Kidney epithelial cell (primary cell): ENCODE measurements at regions not wholly inside any gene's neighbourhood (a gene's known extent, or its start where the extent isn't known, plus 50 kb on each side); places are given as distances from the start of the nearest gene placed in this dataset.

Source experiments
- DNase-seq: peaks from one replicate; pipeline ENCODE4 v3.0.0-alpha.2; 2010; ENCODE audit warnings: low read depth
- H3K27me3 ChIP-seq: 2 replicates; pipeline ENCODE4 v1.6.0; 2011; ENCODE audit warnings: low read length; ENCODE audit not compliant: control insufficient read depth, insufficient read depth
- H3K36me3 ChIP-seq: 2 replicates; pipeline ENCODE4 v1.5.1; 2011; ENCODE audit warnings: low read length; ENCODE audit not compliant: control insufficient read depth, insufficient read depth
- H3K4me3 ChIP-seq: 2 replicates; pipeline ENCODE4 v1.5.1; 2011; ENCODE audit warnings: low read depth, mild to moderate bottlenecking, control low read depth, low read length
- CTCF ChIP-seq: IDR thresholded peaks from 2 replicates; pipeline ENCODE4 v1.5.1; 2011; ENCODE audit warnings: mild to moderate bottlenecking, moderate library complexity, low read length, control low read depth, inconsistent platforms; ENCODE audit not compliant: insufficient read depth, poor library complexity, severe bottlenecking

- DNase-seq, result no peak
- Histone ChIP-seq H3K27me3 (no peaks in the 10 kb centered on the region), H3K36me3 (no peaks in the 10 kb centered on the region), H3K4me3 (no peak overlapping the region)
- TF ChIP-seq CTCF, result no peak
These were observed 317.2 kb downstream of the LTN1 start for GRCh38 chr21:28675331-28676041.

- H3K4me3 ChIP-seq, result no peak overlapping the region
- no peaks in the 10 kb centered on the region for H3K27me3 ChIP-seq
- no peaks in the 10 kb centered on the region for H3K36me3 ChIP-seq
- DNase-seq, result no peak
- no peak for TF ChIP-seq CTCF
These were observed 317.9 kb downstream of the LTN1 start for GRCh38 chr21:28674763-28675162.

- DNase-seq, result no peak
- no peak overlapping the region for H3K4me3 ChIP-seq
- H3K36me3 ChIP-seq, result no peaks in the 10 kb centered on the region
- H3K27me3 ChIP-seq, result no peaks in the 10 kb centered on the region
- no peak for TF ChIP-seq CTCF
These were observed 321.0 kb downstream of the LTN1 start for GRCh38 chr21:28671549-28672195.

- no peak for TF ChIP-seq CTCF
- H3K27me3 ChIP-seq, result no peaks in the 10 kb centered on the region
- no peak for DNase-seq
- H3K4me3 ChIP-seq, result no peak overlapping the region
- no peaks in the 10 kb centered on the region for H3K36me3 ChIP-seq
These were observed 322.6 kb downstream of the LTN1 start for GRCh38 chr21:28669971-28670653.

GRCh38 chr21:28669321-28669720 is 323.4 kb downstream of the LTN1 start:
- DNase-seq, result no peak
- H3K4me3 ChIP-seq, result no peak overlapping the region
- H3K27me3 ChIP-seq, result no peaks in the 10 kb centered on the region
- H3K36me3 ChIP-seq, result no peaks in the 10 kb centered on the region
- TF ChIP-seq CTCF, result no peak
